ENCODE measurements at regions not wholly inside any gene's neighbourhood (a gene's known extent, or its start where the extent isn't known, plus 50 kb on each side); places are given as distances from the start of the nearest gene placed in this dataset.

DNA sequence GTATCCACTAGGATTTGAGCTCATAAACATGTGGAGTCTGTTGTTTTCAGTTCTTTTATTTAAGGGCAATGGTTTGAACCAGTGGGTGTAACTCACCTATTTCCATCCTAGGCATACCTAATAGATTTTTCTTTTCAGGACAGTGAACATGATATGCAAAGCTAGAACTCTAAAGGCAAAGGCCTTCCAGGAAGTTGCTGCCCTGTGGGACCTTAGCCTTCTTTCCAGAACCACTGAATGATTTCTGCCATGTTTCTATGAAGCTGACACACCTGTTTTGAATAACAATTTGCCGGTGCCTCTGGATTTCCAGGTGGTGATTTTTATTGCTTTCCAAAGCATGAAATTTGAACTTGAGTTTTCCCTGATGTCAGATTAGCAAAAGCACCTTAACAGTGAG, 372.9 kb upstream of the FAR2 start:
- H3K9ac ChIP-seq (ENCODE audit: low read length), result no peak overlapping the region
- no peak for TF ChIP-seq MXI1 (conservative IDR thresholded peaks at IDR 0.05; ENCODE audit: poor library complexity, severe bottlenecking)
- no peak for TF ChIP-seq RAD21 (conservative IDR thresholded peaks at IDR 0.05)
- TF ChIP-seq REST (IDR thresholded peaks at IDR 0.05; ENCODE audit: borderline replicate concordance), result no peak
- no peak for TF ChIP-seq EP300 (conservative IDR thresholded peaks at IDR 0.05; ENCODE audit: poor library complexity, severe bottlenecking)
- TF ChIP-seq, protein P1, sequence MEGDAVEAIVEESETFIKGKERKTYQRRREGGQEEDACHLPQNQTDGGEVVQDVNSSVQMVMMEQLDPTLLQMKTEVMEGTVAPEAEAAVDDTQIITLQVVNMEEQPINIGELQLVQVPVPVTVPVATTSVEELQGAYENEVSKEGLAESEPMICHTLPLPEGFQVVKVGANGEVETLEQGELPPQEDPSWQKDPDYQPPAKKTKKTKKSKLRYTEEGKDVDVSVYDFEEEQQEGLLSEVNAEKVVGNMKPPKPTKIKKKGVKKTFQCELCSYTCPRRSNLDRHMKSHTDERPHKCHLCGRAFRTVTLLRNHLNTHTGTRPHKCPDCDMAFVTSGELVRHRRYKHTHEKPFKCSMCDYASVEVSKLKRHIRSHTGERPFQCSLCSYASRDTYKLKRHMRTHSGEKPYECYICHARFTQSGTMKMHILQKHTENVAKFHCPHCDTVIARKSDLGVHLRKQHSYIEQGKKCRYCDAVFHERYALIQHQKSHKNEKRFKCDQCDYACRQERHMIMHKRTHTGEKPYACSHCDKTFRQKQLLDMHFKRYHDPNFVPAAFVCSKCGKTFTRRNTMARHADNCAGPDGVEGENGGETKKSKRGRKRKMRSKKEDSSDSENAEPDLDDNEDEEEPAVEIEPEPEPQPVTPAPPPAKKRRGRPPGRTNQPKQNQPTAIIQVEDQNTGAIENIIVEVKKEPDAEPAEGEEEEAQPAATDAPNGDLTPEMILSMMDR (IDR thresholded peaks at IDR 0.05; ENCODE audit: poor library complexity, severe bottlenecking), result no peak
- TF ChIP-seq EZH2 (IDR thresholded peaks at IDR 0.05; ENCODE audit: borderline replicate concordance, insufficient read depth, low read length, poor library complexity, severe bottlenecking), result no peak
- no peak for TF ChIP-seq TAF1 (IDR thresholded peaks at IDR 0.05; ENCODE audit: low read depth)
- TF ChIP-seq POLR2AphosphoS5 (IDR thresholded peaks at IDR 0.05), result no peak
- no peak for TF ChIP-seq SMC3 (conservative IDR thresholded peaks at IDR 0.05; ENCODE audit: poor library complexity)
- H2AFZ ChIP-seq (ENCODE audit: low read depth, low read length), result no peak overlapping the region

DNA sequence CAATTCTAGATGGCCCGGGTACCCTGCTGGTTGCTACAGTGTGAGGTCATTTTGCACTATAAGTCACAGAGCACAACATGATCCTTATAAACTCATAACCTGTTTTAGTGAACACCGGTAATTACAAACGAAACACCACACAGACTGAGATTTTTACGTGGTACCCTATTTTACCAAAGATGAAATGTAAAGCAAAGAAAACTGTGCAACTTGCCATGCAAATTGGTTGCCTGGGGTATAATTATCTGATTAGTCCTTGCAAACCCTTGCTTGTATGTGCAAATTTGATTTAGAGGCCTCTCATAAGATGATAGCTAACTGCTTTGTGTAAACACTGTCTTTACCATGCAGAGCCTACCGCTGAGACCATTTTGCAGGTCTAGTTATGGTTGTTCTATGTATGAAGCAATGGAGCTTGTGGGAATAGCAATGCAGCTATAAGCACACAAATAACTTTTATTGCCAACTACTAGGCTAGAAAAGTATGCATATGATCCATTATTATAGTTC, 372.1 kb upstream of the FAR2 start:
- Histone ChIP-seq H3K27me3 (ENCODE audit: insufficient read depth, low read depth, low read length) (no peaks in the 10 kb centered on the region), H3K9me3 (ENCODE audit: low read length) (no peaks in the 10 kb centered on the region), H3K9me2 (ENCODE audit: insufficient read depth, low read length) (no peaks in the 10 kb centered on the region), H4K20me1 (ENCODE audit: insufficient read depth) (no peaks in the 10 kb centered on the region), H3K4me3 (ENCODE audit: low read length) (no peak overlapping the region), H2AFZ (ENCODE audit: low read depth, low read length) (no peak overlapping the region), H3K36me3 (ENCODE audit: insufficient read depth, low read length) (no peaks in the 10 kb centered on the region), H3F3A (ENCODE audit: insufficient read depth, low read length, poor library complexity, severe bottlenecking) (no peaks in the 10 kb centered on the region), H3K9ac (ENCODE audit: low read length) (no peak overlapping the region), H3K79me2 (replicated peaks; ENCODE audit: insufficient read depth, low read length) (no peaks in the 10 kb centered on the region), H3K27ac (ENCODE audit: low read length) (no peak overlapping the region), H3K4me2 (ENCODE audit: low read length) (no peak overlapping the region)
- TF ChIP-seq MXI1 (conservative IDR thresholded peaks at IDR 0.05; ENCODE audit: poor library complexity, severe bottlenecking) (no peak), TAF1 (IDR thresholded peaks at IDR 0.05; ENCODE audit: low read depth) (no peak), POLR2AphosphoS5 (IDR thresholded peaks at IDR 0.05) (no peak), SMC3 (conservative IDR thresholded peaks at IDR 0.05; ENCODE audit: poor library complexity) (no peak), REST (IDR thresholded peaks at IDR 0.05; ENCODE audit: borderline replicate concordance) (no peak), RAD21 (conservative IDR thresholded peaks at IDR 0.05) (no peak), EP300 (conservative IDR thresholded peaks at IDR 0.05; ENCODE audit: poor library complexity, severe bottlenecking) (no peak), EZH2 (IDR thresholded peaks at IDR 0.05; ENCODE audit: borderline replicate concordance, insufficient read depth, low read length, poor library complexity, severe bottlenecking) (no peak)
- TF ChIP-seq, protein P1 (IDR thresholded peaks at IDR 0.05; ENCODE audit: poor library complexity, severe bottlenecking), result no peak

More for the DNA sequence above, 372.9 kb upstream of the FAR2 start:
- H3K27ac ChIP-seq (ENCODE audit: low read length), result no peak overlapping the region
- no peaks in the 10 kb centered on the region for H3K27me3 ChIP-seq (ENCODE audit: insufficient read depth, low read depth, low read length)
- H3K4me2 ChIP-seq (ENCODE audit: low read length), result no peak overlapping the region
- no peaks in the 10 kb centered on the region for H3K9me2 ChIP-seq (ENCODE audit: insufficient read depth, low read length)
- H3K36me3 ChIP-seq (ENCODE audit: insufficient read depth, low read length), result no peaks in the 10 kb centered on the region
- H3K79me2 ChIP-seq (replicated peaks; ENCODE audit: insufficient read depth, low read length), result no peaks in the 10 kb centered on the region
- H3K9me3 ChIP-seq (ENCODE audit: low read length), result no peaks in the 10 kb centered on the region
- H4K20me1 ChIP-seq (ENCODE audit: insufficient read depth), result no peaks in the 10 kb centered on the region
- no peaks in the 10 kb centered on the region for H3F3A ChIP-seq (ENCODE audit: insufficient read depth, low read length, poor library complexity, severe bottlenecking)
- H3K4me3 ChIP-seq (ENCODE audit: low read length), result no peak overlapping the region
